Panc1 (cell line): ENCODE measurements at regions not wholly inside any gene's neighbourhood (a gene's known extent, or its start where the extent isn't known, plus 50 kb on each side); places are given as distances from the start of the nearest gene placed in this dataset.

Experiments
- ATAC-seq: fragments of 200-7000 bp; cut with Tn5 transposase; 2 replicates; pipeline ENCODE4 v1.9.1; 2020; ENCODE audit warnings: mild to moderate bottlenecking, moderate library complexity
- BruUV-seq: library from RNA; stranded (reverse); fragments of 400-500 nt; replicated peaks from 2 replicates; lab custom pipeline; 2021; lab: Mats Ljungman, UMichigan
- CTCF ChIA-PET: fragments of 300-600 bp; sonication (Branson Sonifier 250); formaldehyde crosslinking; loops from one replicate; lab custom pipeline; 2022; ENCODE audit warnings: antibody characterized with exemption; lab: Charles Lee
- POLR2A ChIA-PET: fragments of 300-600 bp; sonication (Branson Sonifier 250); formaldehyde crosslinking; loops from one replicate; lab custom pipeline; 2022; ENCODE audit warnings: antibody characterized with exemption; lab: Charles Lee
- DNase-seq: peaks from one replicate; pipeline ENCODE4 v3.0.0-alpha.2; 2010; ENCODE audit warnings: low read depth, low spot score
- H3K27ac ChIP-seq: 2 replicates; pipeline ENCODE4 v1.5.1; 2011; ENCODE audit warnings: mild to moderate bottlenecking, low read length, inconsistent platforms
- H3K27me3 ChIP-seq: fragments of 200-500 bp; sonication (Bioruptor generic); 2 replicates; pipeline ENCODE4 v1.6.0; 2014; ENCODE audit warnings: low read length, inconsistent platforms; ENCODE audit not compliant: control insufficient read depth, insufficient read depth
- H3K36me3 ChIP-seq: fragments of 200-500 bp; sonication (Bioruptor generic); 2 replicates; pipeline ENCODE4 v1.5.1; 2014; ENCODE audit warnings: inconsistent platforms, mild to moderate bottlenecking, low read length, moderate library complexity; ENCODE audit not compliant: control insufficient read depth, insufficient read depth
- H3K4me1 ChIP-seq: 2 replicates; pipeline ENCODE4 v1.5.1; 2011; ENCODE audit warnings: inconsistent platforms, mild to moderate bottlenecking, low read length, moderate library complexity; ENCODE audit not compliant: control insufficient read depth, insufficient read depth
- H3K4me3 ChIP-seq, 2 experiments: 2 replicates each; pipeline ENCODE4 v1.5.1; 2011 to 2012; ENCODE audit warnings: low read depth in 2 of 2, low read length in 2 of 2, mild to moderate bottlenecking in 2 of 2, inconsistent platforms in 1 of 2, moderate library complexity in 1 of 2
- H3K9me3 ChIP-seq: fragments of 200-500 bp; sonication (Bioruptor generic); 2 replicates; pipeline ENCODE4 v1.5.1; 2014; ENCODE audit warnings: low read depth, mild to moderate bottlenecking, inconsistent platforms, low read length, moderate library complexity; ENCODE audit not compliant: control insufficient read depth, insufficient read depth
- CTCF ChIP-seq: fragments of 450-650 bp; IDR thresholded peaks from 2 replicates; pipeline ENCODE4 v1.5.1; 2017; ENCODE audit warnings: mild to moderate bottlenecking
- POLR2AphosphoS5 ChIP-seq: IDR thresholded peaks from 2 replicates; pipeline ENCODE4 v1.6.1; 2012; ENCODE audit warnings: mild to moderate bottlenecking, low read depth, low read length, moderate library complexity
- SIN3A ChIP-seq: IDR thresholded peaks from 2 replicates; pipeline ENCODE4 v1.6.1; 2012; ENCODE audit warnings: low read depth, mild to moderate bottlenecking, low read length, moderate library complexity, borderline replicate concordance; ENCODE audit not compliant: insufficient read depth
- TCF7L2 ChIP-seq: IDR thresholded peaks from 2 replicates; pipeline ENCODE4 v1.6.1; 2011; ENCODE audit warnings: mild to moderate bottlenecking, low read depth, low read length, inconsistent platforms
- in situ Hi-C: cut with HindIII; loops from 2 replicates; pipeline ENCODE4 v1.10.0; 2016; ENCODE audit warnings: low sequenced_read_pairs, low pct_unique_long_range_greater_than_20kb
- intact Hi-C: fragments of 100-400 bp; cut with micrococcal nuclease; formaldehyde crosslinking; loops from one replicate; pipeline ENCODE4 v1.10.0; 2022; ENCODE audit not compliant: unreplicated experiment
- TF ChIP-seq, protein P1 (sequence below), 2 experiments: IDR thresholded peaks; 2 replicates each; pipeline ENCODE4 v1.6.1; 2011 to 2012; ENCODE audit warnings: low read depth in 2 of 2, control low read depth in 1 of 2, low read length in 1 of 2, mild to moderate bottlenecking in 1 of 2, moderate library complexity in 1 of 2; ENCODE audit not compliant: insufficient read depth in 1 of 2

GRCh38 chr4:155474758-155475157 lies 98.0 kb upstream of the MAP9 start:
- in situ Hi-C loops = no loop called here

GRCh38 chr4:155473420-155474095 lies 96.8 kb upstream of the MAP9 start:
- Histone ChIP-seq H3K9me3 (no peaks in the 10 kb centered on the region), H3K36me3 (no peaks in the 10 kb centered on the region), H3K4me3 (no peak overlapping the region), H3K4me1 (no peaks in the 10 kb centered on the region), H3K27ac (no peak overlapping the region), H3K27me3 (no peaks in the 10 kb centered on the region)
- TF ChIP-seq POLR2AphosphoS5 = no peak
- no peak for TF ChIP-seq CTCF
- no peak for TF ChIP-seq SIN3A
- TF ChIP-seq, protein P1, sequence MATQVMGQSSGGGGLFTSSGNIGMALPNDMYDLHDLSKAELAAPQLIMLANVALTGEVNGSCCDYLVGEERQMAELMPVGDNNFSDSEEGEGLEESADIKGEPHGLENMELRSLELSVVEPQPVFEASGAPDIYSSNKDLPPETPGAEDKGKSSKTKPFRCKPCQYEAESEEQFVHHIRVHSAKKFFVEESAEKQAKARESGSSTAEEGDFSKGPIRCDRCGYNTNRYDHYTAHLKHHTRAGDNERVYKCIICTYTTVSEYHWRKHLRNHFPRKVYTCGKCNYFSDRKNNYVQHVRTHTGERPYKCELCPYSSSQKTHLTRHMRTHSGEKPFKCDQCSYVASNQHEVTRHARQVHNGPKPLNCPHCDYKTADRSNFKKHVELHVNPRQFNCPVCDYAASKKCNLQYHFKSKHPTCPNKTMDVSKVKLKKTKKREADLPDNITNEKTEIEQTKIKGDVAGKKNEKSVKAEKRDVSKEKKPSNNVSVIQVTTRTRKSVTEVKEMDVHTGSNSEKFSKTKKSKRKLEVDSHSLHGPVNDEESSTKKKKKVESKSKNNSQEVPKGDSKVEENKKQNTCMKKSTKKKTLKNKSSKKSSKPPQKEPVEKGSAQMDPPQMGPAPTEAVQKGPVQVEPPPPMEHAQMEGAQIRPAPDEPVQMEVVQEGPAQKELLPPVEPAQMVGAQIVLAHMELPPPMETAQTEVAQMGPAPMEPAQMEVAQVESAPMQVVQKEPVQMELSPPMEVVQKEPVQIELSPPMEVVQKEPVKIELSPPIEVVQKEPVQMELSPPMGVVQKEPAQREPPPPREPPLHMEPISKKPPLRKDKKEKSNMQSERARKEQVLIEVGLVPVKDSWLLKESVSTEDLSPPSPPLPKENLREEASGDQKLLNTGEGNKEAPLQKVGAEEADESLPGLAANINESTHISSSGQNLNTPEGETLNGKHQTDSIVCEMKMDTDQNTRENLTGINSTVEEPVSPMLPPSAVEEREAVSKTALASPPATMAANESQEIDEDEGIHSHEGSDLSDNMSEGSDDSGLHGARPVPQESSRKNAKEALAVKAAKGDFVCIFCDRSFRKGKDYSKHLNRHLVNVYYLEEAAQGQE (IDR thresholded peaks at IDR 0.05; ENCODE audit: insufficient read depth in 1 of 2, low read depth in 2 of 2, low read length in 1 of 2) = no peak
- TF ChIP-seq TCF7L2 = no peak
- in situ Hi-C loops = no loop called here
- intact Hi-C loops = no loop called here
- BruUV-seq = no TSS peak
- DNase-seq = no peak
- ChIA-PET POLR2A (no interaction called here), CTCF (no interaction called here)
- no peak for ATAC-seq

More at GRCh38 chr4:155474758-155475157, 98.0 kb upstream of the MAP9 start:
- no peaks in the 10 kb centered on the region for H3K36me3 ChIP-seq
- CTCF ChIA-PET = no interaction called here
- no peaks in the 10 kb centered on the region for H3K27me3 ChIP-seq
- H3K4me1 ChIP-seq = no peaks in the 10 kb centered on the region
- POLR2A ChIA-PET = no interaction called here
- H3K9me3 ChIP-seq = no peaks in the 10 kb centered on the region
- no peak overlapping the region for H3K4me3 ChIP-seq
- TF ChIP-seq, protein P1 (IDR thresholded peaks at IDR 0.05; ENCODE audit: insufficient read depth in 1 of 2, low read depth in 2 of 2, low read length in 1 of 2) = no peak
- TF ChIP-seq SIN3A (no peak), POLR2AphosphoS5 (no peak)
- DNase-seq (no peak), ATAC-seq (no peak)
- intact Hi-C loops = no loop called here
- H3K27ac ChIP-seq = no peak overlapping the region
- no TSS peak for BruUV-seq
